Ishikawa (cell line): ENCODE measurements at regions not wholly inside any gene's neighbourhood (a gene's known extent, or its start where the extent isn't known, plus 50 kb on each side); places are given as distances from the start of the nearest gene placed in this dataset.

Source experiments
- CEBPB ChIP-seq: IDR thresholded peaks from 2 replicates; pipeline ENCODE4 v1.6.1; 2012
- CREB1 ChIP-seq: IDR thresholded peaks from 2 replicates; pipeline ENCODE4 v1.6.1; 2012; ENCODE audit warnings: low read depth
- EGR1 ChIP-seq: IDR thresholded peaks from 2 replicates; pipeline ENCODE4 v1.6.1; 2012
- EP300 ChIP-seq: IDR thresholded peaks from 2 replicates; pipeline ENCODE4 v1.6.1; 2012; ENCODE audit warnings: borderline replicate concordance
- FOXM1 ChIP-seq: IDR thresholded peaks from 2 replicates; pipeline ENCODE4 v1.6.1; 2012; ENCODE audit warnings: low read depth, borderline replicate concordance
- MAX ChIP-seq: IDR thresholded peaks from 2 replicates; pipeline ENCODE4 v1.6.1; 2012
- NFIC ChIP-seq: IDR thresholded peaks from 2 replicates; pipeline ENCODE4 v1.6.1; 2012
- RAD21 ChIP-seq: IDR thresholded peaks from 2 replicates; pipeline ENCODE4 v1.6.1; 2012; ENCODE audit warnings: low read depth
- REST ChIP-seq: IDR thresholded peaks from 2 replicates; pipeline ENCODE4 v1.6.1; 2012; ENCODE audit warnings: low read depth, mild to moderate bottlenecking
- TAF1 ChIP-seq: IDR thresholded peaks from 2 replicates; pipeline ENCODE4 v1.6.1; 2012; ENCODE audit warnings: low read depth, mild to moderate bottlenecking
- TCF12 ChIP-seq: IDR thresholded peaks from 2 replicates; pipeline ENCODE4 v1.6.1; 2012; ENCODE audit warnings: low read depth
- TEAD4 ChIP-seq: IDR thresholded peaks from 2 replicates; pipeline ENCODE4 v1.6.1; 2012
- USF1 ChIP-seq: IDR thresholded peaks from 2 replicates; pipeline ENCODE4 v1.6.1; 2012
- YY1 ChIP-seq: IDR thresholded peaks from 2 replicates; pipeline ENCODE4 v1.6.1; 2012; ENCODE audit warnings: low read depth
- ZBTB7A ChIP-seq: IDR thresholded peaks from 2 replicates; pipeline ENCODE4 v1.6.1; 2012; ENCODE audit warnings: low read depth

- TF ChIP-seq TCF12 (no peak), REST (no peak), USF1 (no peak), EGR1 (no peak), NFIC (no peak)
Measured at GRCh38 chr3:16076564-16076963, 97.9 kb upstream of the GALNT15 start.

GRCh38 chr3:16079519-16079918 lies 95.0 kb upstream of the GALNT15 start:
- TF ChIP-seq CREB1: no peak
- no peak for TF ChIP-seq USF1
- no peak for TF ChIP-seq EGR1
- TF ChIP-seq TCF12: no peak
- no peak for TF ChIP-seq REST
- no peak for TF ChIP-seq MAX
- no peak for TF ChIP-seq TEAD4
- TF ChIP-seq NFIC: no peak
- no peak for TF ChIP-seq YY1
- TF ChIP-seq RAD21: no peak
- no peak for TF ChIP-seq FOXM1
- TF ChIP-seq CEBPB: no peak
- TF ChIP-seq EP300: no peak
- no peak for TF ChIP-seq TAF1
- TF ChIP-seq ZBTB7A: no peak

GRCh38 chr3:16081661-16082060 lies 92.8 kb upstream of the GALNT15 start:
- no peak for TF ChIP-seq YY1
- TF ChIP-seq TCF12: no peak
- TF ChIP-seq EP300: no peak
- TF ChIP-seq RAD21: no peak
- no peak for TF ChIP-seq ZBTB7A
- no peak for TF ChIP-seq USF1
- TF ChIP-seq REST: no peak
- TF ChIP-seq TAF1: no peak
- no peak for TF ChIP-seq NFIC
- no peak for TF ChIP-seq CEBPB
- TF ChIP-seq CREB1: no peak
- TF ChIP-seq FOXM1: no peak
- no peak for TF ChIP-seq EGR1
- no peak for TF ChIP-seq MAX
- TF ChIP-seq TEAD4: no peak

GRCh38 chr3:16084887-16085286 lies 89.6 kb upstream of the GALNT15 start:
- TF ChIP-seq CREB1 (no peak), ZBTB7A (no peak), EGR1 (no peak), TAF1 (no peak), TEAD4 (no peak), REST (no peak), MAX (no peak), EP300 (no peak), RAD21 (no peak), YY1 (no peak), USF1 (no peak), TCF12 (no peak), FOXM1 (no peak)
